Activated T-helper 17 cell treated with anti-CD3 and anti-CD28 coated beads, Interleukin-2, amount 50 U/mL, for 72 hours (primary cell): ENCODE measurements at regions not wholly inside any gene's neighbourhood (a gene's known extent, or its start where the extent isn't known, plus 50 kb on each side); places are given as distances from the start of the nearest gene placed in this dataset.

Source experiments
- ATAC-seq: fragments of 150-1000 bp; cut with Tn5 transposase; replicated peaks from 2 replicates; pipeline ENCODE4 v1.10.0; 2021; ENCODE audit warnings: mild to moderate bottlenecking, moderate library complexity
- H3K27ac Mint-ChIP-seq: one replicate; pipeline ENCODE4 v1.8.0; 2022; ENCODE audit warnings: mixed read lengths
- H3K27me3 Mint-ChIP-seq: one replicate; pipeline ENCODE4 v1.8.0; 2022; ENCODE audit warnings: mixed read lengths
- H3K36me3 Mint-ChIP-seq: one replicate; pipeline ENCODE4 v1.8.0; 2022; ENCODE audit warnings: low read depth, mild to moderate bottlenecking, mixed read lengths
- H3K4me1 Mint-ChIP-seq: one replicate; pipeline ENCODE4 v1.8.0; 2022; ENCODE audit warnings: mixed read lengths
- H3K4me3 Mint-ChIP-seq: one replicate; pipeline ENCODE4 v1.8.0; 2022; ENCODE audit warnings: mild to moderate bottlenecking, mixed read lengths
- H3K9me3 Mint-ChIP-seq: one replicate; pipeline ENCODE4 v1.8.0; 2022; ENCODE audit warnings: mixed read lengths

GRCh38 chr13:104686484-104686883 lies 1620.3 kb upstream of the SLC10A2 start:
- Mint-ChIP-seq H3K4me1 (no peaks in the 10 kb centered on the region), H3K4me3 (no peak overlapping the region), H3K27ac (no peak overlapping the region), H3K9me3 (no peaks in the 10 kb centered on the region), H3K27me3 (no peaks in the 10 kb centered on the region), H3K36me3 (no peaks in the 10 kb centered on the region)
- no peak for ATAC-seq

- Mint-ChIP-seq H3K27ac (no peak overlapping the region), H3K36me3 (no peaks in the 10 kb centered on the region), H3K4me3 (no peak overlapping the region), H3K9me3 (no peaks in the 10 kb centered on the region), H3K27me3 (no peaks in the 10 kb centered on the region), H3K4me1 (no peaks in the 10 kb centered on the region)
- no peak for ATAC-seq
Observed at GRCh38 chr13:104683789-104684188, 1617.6 kb upstream of the SLC10A2 start.

- Mint-ChIP-seq H3K36me3 (no peaks in the 10 kb centered on the region), H3K4me3 (no peak overlapping the region), H3K27me3 (no peaks in the 10 kb centered on the region), H3K4me1 (no peaks in the 10 kb centered on the region), H3K27ac (no peak overlapping the region), H3K9me3 (no peaks in the 10 kb centered on the region)
- no peak for ATAC-seq
Observed at GRCh38 chr13:104678161-104678560, 1611.9 kb upstream of the SLC10A2 start.

- H3K27me3 Mint-ChIP-seq: peaks cover 4% of the 10 kb centered on the region
- no peak for ATAC-seq
- no peaks in the 10 kb centered on the region for H3K4me1 Mint-ChIP-seq
- peaks cover 5% of the 10 kb centered on the region for H3K9me3 Mint-ChIP-seq
- no peak overlapping the region for H3K27ac Mint-ChIP-seq
- H3K36me3 Mint-ChIP-seq: no peaks in the 10 kb centered on the region
- H3K4me3 Mint-ChIP-seq: no peak overlapping the region
Observed at GRCh38 chr13:104671901-104672300, 1605.7 kb upstream of the SLC10A2 start.

GRCh38 chr13:104657196-104657595 lies 1591.0 kb upstream of the SLC10A2 start:
- Mint-ChIP-seq H3K9me3 (peaks cover 4% of the 10 kb centered on the region), H3K36me3 (no peaks in the 10 kb centered on the region), H3K27ac (no peak overlapping the region), H3K4me3 (no peak overlapping the region), H3K4me1 (no peaks in the 10 kb centered on the region), H3K27me3 (no peaks in the 10 kb centered on the region)
- ATAC-seq: no peak

- no peak overlapping the region for H3K4me3 Mint-ChIP-seq
- H3K9me3 Mint-ChIP-seq: peaks cover 6% of the 10 kb centered on the region
- no peak for ATAC-seq
- no peaks in the 10 kb centered on the region for H3K36me3 Mint-ChIP-seq
- H3K27me3 Mint-ChIP-seq: peaks cover 3% of the 10 kb centered on the region
- H3K4me1 Mint-ChIP-seq: no peaks in the 10 kb centered on the region
- H3K27ac Mint-ChIP-seq: no peak overlapping the region
Observed at GRCh38 chr13:104650431-104650830, 1584.2 kb upstream of the SLC10A2 start.

GRCh38 chr13:104648291-104648690 lies 1582.1 kb upstream of the SLC10A2 start:
- no peak overlapping the region for H3K27ac Mint-ChIP-seq
- H3K36me3 Mint-ChIP-seq: no peaks in the 10 kb centered on the region
- H3K4me3 Mint-ChIP-seq: no peak overlapping the region
- H3K4me1 Mint-ChIP-seq: no peaks in the 10 kb centered on the region
- peaks cover 3% of the 10 kb centered on the region for H3K27me3 Mint-ChIP-seq
- H3K9me3 Mint-ChIP-seq: peaks cover 4% of the 10 kb centered on the region
- no peak for ATAC-seq

- Mint-ChIP-seq H3K27ac (no peak overlapping the region), H3K9me3 (peaks cover 3% of the 10 kb centered on the region), H3K4me3 (no peak overlapping the region), H3K36me3 (no peaks in the 10 kb centered on the region), H3K4me1 (no peaks in the 10 kb centered on the region), H3K27me3 (peaks cover 3% of the 10 kb centered on the region)
- no peak for ATAC-seq
Observed at GRCh38 chr13:104645786-104646185, 1579.6 kb upstream of the SLC10A2 start.

GRCh38 chr13:104641309-104641708 lies 1575.1 kb upstream of the SLC10A2 start:
- Mint-ChIP-seq H3K27me3 (no peaks in the 10 kb centered on the region), H3K9me3 (no peaks in the 10 kb centered on the region), H3K36me3 (no peaks in the 10 kb centered on the region), H3K4me1 (no peaks in the 10 kb centered on the region), H3K4me3 (no peak overlapping the region), H3K27ac (no peak overlapping the region)
- ATAC-seq: no peak

- Mint-ChIP-seq H3K36me3 (no peaks in the 10 kb centered on the region), H3K4me3 (no peak overlapping the region), H3K9me3 (no peaks in the 10 kb centered on the region), H3K27me3 (no peaks in the 10 kb centered on the region), H3K4me1 (no peaks in the 10 kb centered on the region), H3K27ac (no peak overlapping the region)
- ATAC-seq: no peak
Observed at GRCh38 chr13:104635879-104636278, 1569.7 kb upstream of the SLC10A2 start.

GRCh38 chr13:104634016-104634415 lies 1567.8 kb upstream of the SLC10A2 start:
- Mint-ChIP-seq H3K9me3 (no peaks in the 10 kb centered on the region), H3K36me3 (no peaks in the 10 kb centered on the region), H3K27me3 (no peaks in the 10 kb centered on the region), H3K27ac (no peak overlapping the region), H3K4me3 (no peak overlapping the region), H3K4me1 (no peaks in the 10 kb centered on the region)
- ATAC-seq: no peak

GRCh38 chr13:104632736-104633135 lies 1566.5 kb upstream of the SLC10A2 start:
- ATAC-seq: no peak
- no peaks in the 10 kb centered on the region for H3K9me3 Mint-ChIP-seq
- no peaks in the 10 kb centered on the region for H3K4me1 Mint-ChIP-seq
- H3K27me3 Mint-ChIP-seq: no peaks in the 10 kb centered on the region
- H3K36me3 Mint-ChIP-seq: no peaks in the 10 kb centered on the region
- H3K27ac Mint-ChIP-seq: no peak overlapping the region
- H3K4me3 Mint-ChIP-seq: no peak overlapping the region

- no peaks in the 10 kb centered on the region for H3K36me3 Mint-ChIP-seq
- no peak overlapping the region for H3K4me3 Mint-ChIP-seq
- H3K27me3 Mint-ChIP-seq: peaks cover 3% of the 10 kb centered on the region
- no peaks in the 10 kb centered on the region for H3K4me1 Mint-ChIP-seq
- H3K27ac Mint-ChIP-seq: no peak overlapping the region
- ATAC-seq: no peak
- H3K9me3 Mint-ChIP-seq: peaks cover 3% of the 10 kb centered on the region
Observed at GRCh38 chr13:104625201-104625600, 1559.0 kb upstream of the SLC10A2 start.

- Mint-ChIP-seq H3K27ac (no peak overlapping the region), H3K36me3 (no peaks in the 10 kb centered on the region), H3K27me3 (no peaks in the 10 kb centered on the region), H3K9me3 (peaks cover 9% of the 10 kb centered on the region), H3K4me3 (no peak overlapping the region), H3K4me1 (no peaks in the 10 kb centered on the region)
- ATAC-seq: no peak
Observed at GRCh38 chr13:104616990-104617389, 1550.8 kb upstream of the SLC10A2 start.

- Mint-ChIP-seq H3K27ac (no peak overlapping the region), H3K27me3 (no peaks in the 10 kb centered on the region), H3K4me3 (no peak overlapping the region), H3K4me1 (no peaks in the 10 kb centered on the region), H3K9me3 (peaks cover 9% of the 10 kb centered on the region), H3K36me3 (no peaks in the 10 kb centered on the region)
- no peak for ATAC-seq
Observed at GRCh38 chr13:104614361-104615145, 1548.3 kb upstream of the SLC10A2 start.

GRCh38 chr13:104608331-104608730 lies 1542.1 kb upstream of the SLC10A2 start:
- Mint-ChIP-seq H3K27me3 (no peaks in the 10 kb centered on the region), H3K4me1 (no peaks in the 10 kb centered on the region), H3K9me3 (no peaks in the 10 kb centered on the region), H3K36me3 (no peaks in the 10 kb centered on the region), H3K27ac (no peak overlapping the region), H3K4me3 (no peak overlapping the region)
- ATAC-seq: no peak
